Suppressor macrophage treated with lipopolysaccharide for 4 hours (primary cell): ENCODE measurements at regions not wholly inside any gene's neighbourhood (a gene's known extent, or its start where the extent isn't known, plus 50 kb on each side); places are given as distances from the start of the nearest gene placed in this dataset.

Source experiments
- DNase-seq: peaks from one replicate; pipeline ENCODE4 v3.0.0-alpha.2; 2020

GRCh38 chr16:76190480-76190879, 86.7 kb upstream of the CNTNAP4 start:
- no peak for DNase-seq

DNA sequence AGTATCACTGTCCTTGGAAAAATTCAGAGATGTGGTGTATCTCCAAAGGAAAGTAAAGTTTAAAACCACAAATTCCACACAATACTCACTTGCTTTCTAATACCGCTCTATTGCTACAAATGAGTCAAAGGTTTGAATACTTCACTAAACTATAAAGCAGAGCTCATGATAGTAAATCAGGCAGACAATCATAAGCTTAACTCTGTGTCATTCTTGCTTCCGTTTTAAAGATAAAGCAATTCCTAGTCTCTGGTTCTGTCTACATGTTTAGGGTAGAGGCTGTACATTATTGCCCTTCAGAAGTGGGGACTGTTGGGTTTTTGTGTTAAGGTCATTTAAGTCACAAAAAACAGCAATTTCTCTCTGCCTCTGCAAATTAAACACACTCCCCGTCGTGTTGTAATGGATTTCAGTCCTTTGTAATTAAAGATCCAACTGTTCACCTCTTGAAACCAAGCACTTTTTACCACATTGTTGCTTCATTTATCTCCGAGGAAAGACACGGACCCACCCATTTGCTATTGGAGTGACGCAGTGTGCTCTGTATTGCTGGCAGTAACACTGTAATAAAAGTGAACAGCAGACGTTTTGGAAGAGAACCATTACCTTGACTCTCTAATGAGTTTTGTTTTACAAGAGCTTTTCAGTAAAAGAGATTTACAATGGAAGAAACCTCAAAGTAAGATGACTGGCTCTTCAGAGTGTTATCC, 83.1 kb upstream of the CNTNAP4 start:
- no peak for DNase-seq

GRCh38 chr16:76194616-76195015, 82.6 kb upstream of the CNTNAP4 start:
- no peak for DNase-seq

DNA sequence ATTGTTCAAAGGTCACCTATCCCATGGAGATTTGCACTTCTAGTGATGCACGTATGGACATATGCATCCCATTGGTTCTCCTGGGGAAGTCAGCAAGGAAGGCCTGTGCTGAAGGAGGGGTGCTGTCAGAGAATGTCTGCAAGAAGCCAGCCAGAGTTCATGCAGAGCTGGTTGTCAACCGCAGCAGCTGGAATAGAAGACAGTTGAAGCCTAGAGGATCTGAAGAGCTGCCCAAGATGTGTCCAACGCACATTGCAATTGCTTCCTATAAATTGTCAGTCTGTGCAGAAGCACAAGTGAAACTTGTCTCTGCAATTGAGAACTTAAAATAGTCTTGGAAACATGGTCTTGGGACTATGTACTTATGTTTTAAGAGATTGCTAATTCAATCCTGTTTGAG, 82.1 kb upstream of the CNTNAP4 start:
- DNase-seq = no peak

DNA sequence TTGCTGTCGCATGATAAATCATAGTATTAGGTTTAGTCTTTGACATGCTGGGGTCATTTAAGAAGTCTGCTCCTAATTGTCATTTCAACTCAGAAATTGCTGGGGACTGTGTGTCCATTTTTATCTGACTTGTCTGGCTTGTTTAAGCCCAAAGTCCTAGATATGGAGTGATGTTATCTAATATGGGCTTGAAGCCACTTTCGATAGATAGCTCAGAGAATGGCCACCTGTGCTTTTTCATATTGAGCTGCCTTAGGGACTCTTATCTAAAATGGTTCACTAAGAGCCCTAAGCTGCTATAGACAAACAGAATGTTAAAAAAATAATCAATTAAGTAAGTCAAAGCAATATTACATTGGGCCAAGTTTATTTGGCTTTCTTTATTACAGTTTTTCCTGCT, 81.6 kb upstream of the CNTNAP4 start:
- no peak for DNase-seq

DNA sequence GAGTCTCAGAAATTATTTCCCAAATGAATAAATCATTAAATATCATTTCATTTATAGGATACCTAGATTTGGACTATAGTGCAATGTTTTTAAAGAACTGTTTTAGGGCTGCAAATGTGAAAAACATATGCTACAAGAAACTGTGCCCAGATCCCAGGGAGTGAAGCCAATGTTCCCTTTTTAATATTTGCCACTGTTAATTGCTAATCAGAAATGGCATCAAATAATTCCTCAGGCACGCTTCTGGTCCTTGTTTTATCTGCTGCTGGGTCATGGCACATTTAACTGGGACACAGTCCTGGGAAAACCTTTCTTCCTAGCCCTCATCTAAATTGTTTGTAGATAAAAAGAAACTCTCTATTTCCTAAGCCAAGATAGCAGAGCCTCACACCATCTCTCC, 79.3 kb upstream of the CNTNAP4 start:
- no peak for DNase-seq

GRCh38 chr16:76199681-76200220, 77.5 kb upstream of the CNTNAP4 start:
- no peak for DNase-seq

- DNase-seq = no peak
These were observed 75.8 kb upstream of the CNTNAP4 start for GRCh38 chr16:76201385-76201784.

DNA sequence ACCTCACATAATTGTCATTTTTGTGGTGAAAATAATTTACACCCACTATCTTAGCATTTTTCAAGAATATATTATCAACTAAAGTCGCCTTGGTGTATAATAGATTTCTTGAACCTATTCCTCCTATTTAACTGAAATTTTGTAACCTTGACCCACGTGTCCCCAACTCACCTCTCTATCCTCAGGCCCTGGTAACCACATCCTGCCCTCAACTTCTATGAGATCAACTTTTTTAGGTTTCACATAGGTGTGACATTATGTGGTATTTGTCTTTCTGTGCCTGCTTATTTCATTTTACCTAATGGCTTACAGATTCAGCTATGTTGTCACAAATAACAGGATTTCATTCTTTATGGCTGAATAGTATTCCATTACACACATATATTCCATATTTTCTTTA, 73.0 kb upstream of the CNTNAP4 start:
- DNase-seq = no peak

DNA sequence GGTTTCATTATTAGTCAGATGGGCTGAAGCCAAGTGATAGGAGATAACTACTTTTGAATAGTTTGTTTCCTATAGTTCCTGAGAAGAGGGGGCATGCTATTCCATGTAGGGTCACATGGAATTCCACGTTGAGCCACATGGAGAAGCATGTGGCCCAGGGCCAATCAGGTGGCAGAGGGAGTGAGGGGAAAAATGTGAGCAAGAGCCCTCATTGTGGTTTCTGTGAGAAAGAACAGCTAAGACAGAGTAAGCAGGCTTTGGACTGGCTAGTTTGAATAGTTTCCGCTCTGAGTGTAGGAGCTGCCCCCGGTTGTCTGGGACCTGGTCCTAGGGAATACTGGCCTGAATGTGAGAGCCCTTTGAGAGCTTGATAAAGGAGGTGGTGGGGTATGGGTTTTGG, 69.9 kb upstream of the CNTNAP4 start:
- no peak for DNase-seq

DNA sequence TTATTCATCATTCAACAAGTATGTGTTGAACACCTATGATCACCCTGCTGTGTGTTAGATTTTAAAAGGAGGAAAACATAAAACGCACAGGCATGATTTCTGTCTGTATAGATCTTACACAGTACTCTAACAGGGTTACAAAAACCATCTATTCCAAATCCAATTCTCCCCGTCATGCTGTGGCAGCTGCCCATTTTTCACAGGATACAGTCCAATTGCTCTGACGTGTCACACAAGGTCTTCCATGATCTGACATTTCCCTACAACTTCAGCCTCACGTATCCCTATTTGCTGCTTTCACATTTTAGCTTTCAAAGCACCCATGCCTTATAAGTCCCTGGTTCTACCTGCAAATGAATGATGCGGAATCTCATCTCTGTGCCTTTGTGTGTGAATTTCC, 67.0 kb upstream of the CNTNAP4 start:
- DNase-seq = no peak

- no peak for DNase-seq
These were observed 63.3 kb upstream of the CNTNAP4 start for GRCh38 chr16:76213860-76214259.

DNA sequence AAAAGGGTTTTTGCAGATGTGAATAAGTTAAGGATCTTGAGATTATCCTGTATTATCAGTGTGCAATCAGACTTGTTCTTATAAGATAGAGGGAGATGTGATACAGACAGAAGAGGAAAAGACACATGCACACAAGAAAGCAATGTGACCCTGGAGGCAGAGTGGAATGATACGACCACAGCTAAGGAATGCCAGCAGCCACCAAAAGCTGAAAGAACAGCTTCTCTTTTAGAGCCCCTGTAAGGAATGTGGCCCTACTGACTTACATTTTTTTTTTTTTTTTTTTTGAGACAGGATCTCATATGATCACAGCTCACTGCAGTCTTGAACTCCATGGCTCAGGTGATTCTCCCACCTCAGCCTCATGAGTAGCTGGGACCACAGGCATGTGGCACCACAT, 62.3 kb upstream of the CNTNAP4 start:
- DNase-seq = no peak

- no peak for DNase-seq
These were observed 55.1 kb upstream of the CNTNAP4 start for GRCh38 chr16:76222087-76222486.

DNA sequence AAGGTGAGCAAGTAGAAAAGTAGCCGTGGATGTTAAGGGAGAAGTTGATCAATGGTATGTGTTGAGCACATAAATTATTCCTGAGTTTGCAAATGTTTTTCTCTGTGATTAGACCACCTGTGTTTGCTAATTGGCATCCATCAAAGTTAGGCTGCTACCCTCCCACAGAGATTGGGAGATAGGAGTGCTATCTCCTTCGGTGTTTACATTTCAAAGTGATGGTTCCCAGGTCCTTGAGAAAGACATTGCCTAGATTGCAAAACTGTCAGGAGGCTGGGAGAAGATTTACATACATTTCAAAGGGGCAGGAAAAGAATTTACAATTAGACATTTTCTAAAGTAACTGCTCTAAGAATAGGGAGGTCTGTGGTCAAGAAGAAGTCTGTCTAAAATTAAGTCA, 54.3 kb upstream of the CNTNAP4 start:
- DNase-seq = no peak

GRCh38 chr16:76226011-76226410, 51.2 kb upstream of the CNTNAP4 start:
- no peak for DNase-seq

DNA sequence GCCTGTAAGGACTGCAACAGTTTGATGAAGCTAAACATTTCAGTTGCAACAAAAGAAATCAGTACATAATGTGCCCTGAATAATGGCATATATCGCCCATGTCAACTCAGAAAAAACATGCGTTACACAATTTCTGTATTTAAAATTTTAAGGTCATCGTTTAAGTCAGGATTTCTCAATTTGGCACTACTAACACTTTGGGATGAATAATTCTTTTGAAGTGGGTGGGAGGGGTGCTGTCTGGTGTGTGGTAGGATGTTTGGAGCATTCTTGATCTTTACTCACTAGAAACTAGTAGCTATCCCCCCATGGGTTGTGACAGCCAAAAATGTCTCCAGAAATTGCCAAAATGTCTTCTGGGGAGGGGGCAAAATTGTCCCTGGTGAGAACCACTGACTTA, 50.7 kb upstream of the CNTNAP4 start:
- DNase-seq = no peak
